DND-41 (cell line): ENCODE measurements at regions not wholly inside any gene's neighbourhood (a gene's known extent, or its start where the extent isn't known, plus 50 kb on each side); places are given as distances from the start of the nearest gene placed in this dataset.

Source experiments
- ATAC-seq: fragments of 200-7000 bp; cut with Tn5 transposase; 3 replicates; pipeline ENCODE4 v1.9.1; 2021; ENCODE audit warnings: low read depth; ENCODE audit not compliant: insufficient read depth
- DNase-seq: peaks from one replicate; pipeline ENCODE4 v3.0.0-alpha.2; 2020
- H2AFZ ChIP-seq: 2 replicates; pipeline ENCODE4 v1.6.0; 2012; ENCODE audit warnings: low read depth, low read length
- H3K27ac ChIP-seq: 2 replicates; pipeline ENCODE4 v1.5.1; 2012; ENCODE audit warnings: low read length, inconsistent platforms
- H3K27me3 ChIP-seq: fragments of 200-600 bp; sonication (generic); 2 replicates; pipeline ENCODE4 v1.6.0; 2012; ENCODE audit warnings: low read length, mild to moderate bottlenecking, inconsistent platforms; ENCODE audit not compliant: insufficient read depth, poor library complexity
- H3K36me3 ChIP-seq: 2 replicates; pipeline ENCODE4 v1.5.1; 2012; ENCODE audit warnings: low read length, inconsistent platforms; ENCODE audit not compliant: insufficient read depth
- H3K4me1 ChIP-seq: 2 replicates; pipeline ENCODE4 v1.5.1; 2012; ENCODE audit warnings: mild to moderate bottlenecking, low read length; ENCODE audit not compliant: insufficient read depth
- H3K4me2 ChIP-seq: 2 replicates; pipeline ENCODE4 v1.6.0; 2012; ENCODE audit warnings: mild to moderate bottlenecking, moderate library complexity, low read length, inconsistent platforms; ENCODE audit not compliant: insufficient read depth
- H3K4me3 ChIP-seq, 2 experiments: fragments of 200-600 bp in 1 of 2; shearing (Covaris generic) in 1 of 2; 2 replicates each; pipeline ENCODE4 v1.5.1; 2012 to 2016; ENCODE audit warnings: inconsistent platforms in 2 of 2, low read length in 2 of 2, mild to moderate bottlenecking in 2 of 2, low read depth in 1 of 2, moderate library complexity in 1 of 2
- H3K79me2 ChIP-seq: 2 replicates; pipeline ENCODE4 v1.6.0; 2012; ENCODE audit warnings: low read length, inconsistent platforms; ENCODE audit not compliant: insufficient read depth
- H3K9ac ChIP-seq: 2 replicates; pipeline ENCODE4 v1.6.0; 2012; ENCODE audit warnings: low read depth, mild to moderate bottlenecking, inconsistent platforms, low read length, moderate library complexity
- H3K9me3 ChIP-seq: 2 replicates; pipeline ENCODE4 v1.5.1; 2012; ENCODE audit warnings: low read length, moderate library complexity, mild to moderate bottlenecking, inconsistent platforms; ENCODE audit not compliant: insufficient read depth, severe bottlenecking
- H4K20me1 ChIP-seq: 2 replicates; pipeline ENCODE4 v1.6.0; 2012; ENCODE audit warnings: low read length; ENCODE audit not compliant: insufficient read depth
- CTCF ChIP-seq: IDR thresholded peaks from 2 replicates; pipeline ENCODE4 v1.5.1; 2012; ENCODE audit warnings: borderline replicate concordance, low read length, moderate library complexity, mild to moderate bottlenecking; ENCODE audit not compliant: poor library complexity, severe bottlenecking; ENCODE audit errors: extremely low read depth
- EZH2 ChIP-seq: IDR thresholded peaks from 3 replicates; pipeline ENCODE4 v1.6.1; 2012; ENCODE audit warnings: borderline replicate concordance, low read depth, mild to moderate bottlenecking, moderate library complexity, low read length, inconsistent platforms; ENCODE audit not compliant: severe bottlenecking

GRCh38 chr2:236646871-236647270, 77.2 kb downstream of the ACKR3 start:
- Histone ChIP-seq H2AFZ (no peak overlapping the region), H3K27me3 (no peaks in the 10 kb centered on the region), H3K36me3 (no peaks in the 10 kb centered on the region), H3K4me1 (no peaks in the 10 kb centered on the region), H3K27ac (no peak overlapping the region), H3K9ac (no peak overlapping the region), H3K9me3 (no peaks in the 10 kb centered on the region), H3K79me2 (no peaks in the 10 kb centered on the region), H3K4me2 (no peak overlapping the region), H3K4me3 (no peak overlapping the region), H4K20me1 (no peaks in the 10 kb centered on the region)
- ATAC-seq (no peak), DNase-seq (no peak)
- TF ChIP-seq EZH2: no peak
- no peak for TF ChIP-seq CTCF

GRCh38 chr2:236647621-236648020, 78.0 kb downstream of the ACKR3 start:
- ATAC-seq (no peak), DNase-seq (no peak)
- H2AFZ ChIP-seq: no peak overlapping the region
- no peaks in the 10 kb centered on the region for H3K36me3 ChIP-seq
- no peak overlapping the region for H3K27ac ChIP-seq
- no peak overlapping the region for H3K4me3 ChIP-seq
- no peaks in the 10 kb centered on the region for H3K9me3 ChIP-seq
- H3K27me3 ChIP-seq: no peaks in the 10 kb centered on the region
- no peak overlapping the region for H3K4me2 ChIP-seq
- TF ChIP-seq CTCF (no peak), EZH2 (no peak)
- no peak overlapping the region for H3K9ac ChIP-seq
- H3K4me1 ChIP-seq: no peaks in the 10 kb centered on the region
- no peaks in the 10 kb centered on the region for H4K20me1 ChIP-seq
- no peaks in the 10 kb centered on the region for H3K79me2 ChIP-seq

- ATAC-seq: no peak
- Histone ChIP-seq H3K9ac (no peak overlapping the region), H3K4me1 (no peaks in the 10 kb centered on the region), H3K9me3 (no peaks in the 10 kb centered on the region), H4K20me1 (no peaks in the 10 kb centered on the region), H3K27ac (no peak overlapping the region), H2AFZ (no peak overlapping the region), H3K4me2 (no peak overlapping the region), H3K36me3 (no peaks in the 10 kb centered on the region), H3K79me2 (no peaks in the 10 kb centered on the region), H3K4me3 (no peak overlapping the region), H3K27me3 (peaks cover 3% of the 10 kb centered on the region)
- DNase-seq: no peak
- no peak for TF ChIP-seq CTCF
- TF ChIP-seq EZH2: no peak
Measured at GRCh38 chr2:236653863-236654262, 84.2 kb downstream of the ACKR3 start.

- no peak for ATAC-seq
- H3K36me3 ChIP-seq: no peaks in the 10 kb centered on the region
- H3K9ac ChIP-seq: no peak overlapping the region
- no peaks in the 10 kb centered on the region for H3K4me1 ChIP-seq
- H4K20me1 ChIP-seq: no peaks in the 10 kb centered on the region
- H3K9me3 ChIP-seq: no peaks in the 10 kb centered on the region
- TF ChIP-seq EZH2 (no peak), CTCF (no peak)
- H3K27ac ChIP-seq: no peak overlapping the region
- no peaks in the 10 kb centered on the region for H3K79me2 ChIP-seq
- no peak overlapping the region for H2AFZ ChIP-seq
- peaks cover 8% of the 10 kb centered on the region for H3K27me3 ChIP-seq
- no peak overlapping the region for H3K4me2 ChIP-seq
- H3K4me3 ChIP-seq: no peak overlapping the region
- no peak for DNase-seq
Measured at GRCh38 chr2:236654496-236654895, 84.9 kb downstream of the ACKR3 start.
